RCC 7860 (cell line): ENCODE measurements at regions not wholly inside any gene's neighbourhood (a gene's known extent, or its start where the extent isn't known, plus 50 kb on each side); places are given as distances from the start of the nearest gene placed in this dataset.

ENCODE experiments used
- DNase-seq: peaks from one replicate; pipeline ENCODE4 v3.0.0-alpha.2; 2015; ENCODE audit warnings: low spot score
- FAIRE-seq: peaks from 2 replicates; lab custom pipeline; 2012; peaks lifted over from hg19 to GRCh38; lab: Jason Lieb, UNC

DNA sequence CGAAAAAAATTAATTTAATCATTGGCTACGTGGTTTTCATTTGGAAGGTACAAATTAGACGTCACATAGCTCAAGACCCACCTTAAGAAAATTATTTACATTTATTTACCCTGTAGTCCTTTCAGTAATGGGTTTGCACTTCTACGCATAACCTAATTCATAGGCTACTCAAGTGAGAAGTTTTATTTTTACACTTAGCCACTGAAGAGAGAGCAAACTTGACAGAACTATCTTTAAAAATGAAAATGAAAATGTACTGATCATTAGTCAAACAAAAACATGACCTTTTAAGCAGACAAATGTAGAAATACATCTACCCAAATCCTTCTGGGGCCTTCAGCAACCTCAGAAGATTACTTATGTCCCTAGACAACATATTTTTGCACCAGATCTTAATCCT is 269.4 kb upstream of the TTC14 start:
- DNase-seq (no peak), FAIRE-seq (no peak)

DNA sequence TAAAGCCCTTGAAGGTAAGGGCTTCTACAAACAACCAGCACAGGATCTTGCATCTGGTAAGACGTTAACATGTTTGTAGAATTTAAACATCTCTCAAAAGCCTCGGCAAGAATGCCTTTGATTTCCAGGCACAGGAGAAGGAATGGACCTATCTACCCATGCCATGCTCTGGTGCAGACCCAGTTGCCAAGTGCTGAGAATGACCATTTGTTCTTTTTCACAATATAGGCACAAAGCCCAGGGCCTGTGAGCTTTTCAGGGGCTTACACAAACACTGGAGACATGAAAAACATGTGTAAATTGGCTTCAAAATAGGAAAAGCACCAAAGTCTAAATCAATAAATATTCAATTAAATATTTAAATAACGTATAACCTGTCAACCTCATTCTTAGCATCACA is 266.9 kb upstream of the TTC14 start:
- DNase-seq (no peak), FAIRE-seq (no peak)

GRCh38 chr3:180340395-180340794 is 261.6 kb upstream of the TTC14 start:
- DNase-seq (no peak), FAIRE-seq (no peak)

- FAIRE-seq, result no peak
- DNase-seq, result no peak
Observed at GRCh38 chr3:180341516-180341915, 260.4 kb upstream of the TTC14 start.

- no peak for FAIRE-seq
- DNase-seq, result no peak
Observed at GRCh38 chr3:180351601-180352000, 250.4 kb upstream of the TTC14 start.

DNA sequence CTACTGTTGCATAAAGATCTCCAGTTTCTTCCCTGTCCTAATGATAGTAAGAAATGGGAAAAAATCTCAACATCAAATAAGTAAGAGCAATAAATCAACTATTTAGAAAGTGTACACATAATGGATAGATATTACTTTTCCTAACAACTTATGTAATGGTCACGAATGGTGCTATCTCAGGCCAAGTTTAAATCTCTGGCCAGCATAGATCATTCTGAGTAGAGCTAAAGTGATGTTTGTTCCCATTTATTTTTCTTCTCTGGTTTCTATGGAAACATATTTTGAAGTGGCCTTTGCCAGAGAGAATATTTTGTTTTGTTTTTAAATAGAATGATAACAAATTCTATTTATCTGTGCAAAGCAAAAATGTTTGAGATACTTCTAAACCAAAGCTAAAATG is 249.7 kb upstream of the TTC14 start:
- FAIRE-seq (no peak), DNase-seq (no peak)

GRCh38 chr3:180354214-180354613 is 247.7 kb upstream of the TTC14 start:
- FAIRE-seq (no peak), DNase-seq (no peak)

DNA sequence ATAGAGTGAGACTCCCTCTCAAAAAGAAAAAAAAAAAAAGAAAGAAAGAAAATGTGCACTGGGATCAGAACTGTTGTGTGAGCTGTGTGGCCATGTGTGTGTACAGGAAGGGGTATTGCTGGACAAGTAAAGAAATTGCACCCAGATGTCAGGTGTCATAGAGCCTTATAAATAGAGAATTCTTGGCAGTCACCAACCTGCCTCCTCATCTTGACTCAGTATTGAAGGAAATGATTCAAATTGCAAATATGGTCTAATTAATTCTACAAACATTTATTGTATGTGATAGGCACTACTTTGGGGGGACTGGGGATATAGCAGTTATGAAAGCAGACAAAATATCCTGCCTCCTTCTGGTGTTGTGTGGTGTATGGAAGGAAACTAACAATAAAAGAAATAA is 243.8 kb upstream of the TTC14 start:
- no peak for FAIRE-seq
- DNase-seq, result no peak

DNA sequence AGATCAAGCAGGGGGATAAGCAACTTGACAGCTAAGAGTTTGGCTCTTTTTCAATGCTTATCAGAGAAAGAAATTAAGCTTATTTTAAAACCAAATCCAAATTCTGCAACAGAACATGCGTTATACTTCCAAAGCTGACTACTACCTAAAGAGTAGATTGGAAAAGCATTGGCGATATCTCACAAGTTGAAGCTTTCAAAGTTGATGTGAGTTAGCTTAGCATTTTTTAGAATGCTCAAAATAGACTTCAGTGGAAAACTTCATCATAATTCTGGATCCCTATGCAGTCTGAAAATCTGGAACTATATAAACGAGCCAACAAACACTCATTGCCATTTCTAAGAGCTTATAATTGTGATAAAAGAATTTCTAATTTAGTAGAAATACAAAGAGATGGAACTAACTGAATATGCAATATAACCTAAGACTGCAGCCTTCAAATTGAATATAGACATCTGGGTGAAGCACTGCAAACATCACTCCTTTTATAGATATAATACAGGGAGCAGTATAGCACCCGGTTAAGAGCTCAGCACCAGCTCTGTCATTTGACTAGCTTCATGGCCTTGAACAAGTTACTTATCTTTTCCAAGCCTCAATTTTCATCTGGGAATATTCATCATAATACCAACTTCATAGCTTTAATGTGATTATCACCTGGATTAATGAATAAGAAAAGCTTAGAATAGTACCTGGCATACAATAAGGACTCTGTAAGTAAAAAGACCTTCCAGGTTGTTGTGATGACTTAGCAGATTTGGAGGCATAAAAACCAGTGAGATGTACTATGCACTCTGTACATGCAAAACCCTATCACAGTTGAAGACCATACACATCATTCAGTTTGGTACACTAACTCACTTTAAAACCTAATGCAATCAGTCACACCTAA is 242.7 kb upstream of the TTC14 start:
- no peak for DNase-seq
- no peak for FAIRE-seq

DNA sequence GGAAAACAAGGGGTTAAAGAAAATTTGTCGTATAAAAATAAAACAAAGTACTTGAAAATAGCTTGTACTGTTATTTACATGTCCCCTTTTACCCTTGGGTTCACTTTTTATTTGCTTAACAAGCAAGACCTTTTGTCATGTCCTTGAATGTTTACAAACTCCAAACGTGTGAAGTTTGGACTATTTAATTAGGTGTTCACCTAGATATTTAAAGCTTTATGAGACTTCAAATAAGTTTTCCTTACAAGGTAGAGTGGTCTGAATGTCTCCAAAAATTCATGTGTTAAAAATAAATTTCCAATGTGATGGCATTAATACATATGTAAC is 242.0 kb upstream of the TTC14 start:
- FAIRE-seq, result no peak
- DNase-seq, result no peak

GRCh38 chr3:180362081-180362480 is 239.9 kb upstream of the TTC14 start:
- DNase-seq (no peak), FAIRE-seq (no peak)

GRCh38 chr3:180375831-180376230 is 226.1 kb upstream of the TTC14 start:
- DNase-seq, result no peak
- no peak for FAIRE-seq

DNA sequence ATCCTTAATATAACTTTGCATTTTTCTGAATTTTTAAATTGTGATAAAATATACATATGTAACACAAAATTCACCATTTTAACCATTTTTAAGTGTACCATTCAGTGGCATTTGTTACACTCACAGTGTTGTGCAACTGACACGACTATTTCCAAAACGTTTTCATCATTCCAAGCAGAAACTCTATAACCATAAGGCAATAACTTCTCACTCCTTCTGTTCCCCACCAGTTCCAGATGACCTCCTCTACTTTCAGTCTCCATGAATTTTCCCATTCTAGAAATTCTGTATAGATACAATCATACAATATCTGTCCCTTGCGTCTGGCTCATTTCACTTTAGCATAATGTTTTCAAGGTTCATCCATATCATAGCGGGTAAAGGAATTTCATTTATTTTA is 223.5 kb upstream of the TTC14 start:
- FAIRE-seq (no peak), DNase-seq (no peak)

- DNase-seq, result no peak
- FAIRE-seq, result no peak
Observed at GRCh38 chr3:180382638-180383180, 219.3 kb upstream of the TTC14 start.

- peak; percentile 10 for FAIRE-seq
- DNase-seq, result peak; percentile 21
Observed at GRCh38 chr3:180383332-180384020, 218.5 kb upstream of the TTC14 start.

- no peak for DNase-seq
- no peak for FAIRE-seq
Observed at GRCh38 chr3:180390313-180390712, 211.7 kb upstream of the TTC14 start.

DNA sequence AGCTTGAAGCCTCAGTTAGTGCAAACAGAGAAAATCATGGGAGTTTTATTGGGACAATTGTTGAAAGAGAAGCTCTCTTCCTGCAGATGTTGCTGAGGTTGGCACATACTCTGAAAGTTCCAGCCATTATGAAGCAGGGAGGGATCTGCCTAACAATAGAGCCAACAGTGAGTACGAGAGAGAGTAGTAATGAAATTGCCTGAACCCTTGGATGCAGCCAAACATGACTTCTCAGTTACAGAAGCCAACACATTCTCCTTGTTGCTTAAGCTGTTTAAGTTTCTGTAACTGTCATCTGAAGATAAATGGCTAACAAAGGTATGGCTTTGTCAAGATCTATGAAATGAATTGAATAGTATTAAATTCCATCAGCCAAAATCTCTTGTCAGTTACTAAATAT is 211.0 kb upstream of the TTC14 start:
- no peak for FAIRE-seq
- no peak for DNase-seq

DNA sequence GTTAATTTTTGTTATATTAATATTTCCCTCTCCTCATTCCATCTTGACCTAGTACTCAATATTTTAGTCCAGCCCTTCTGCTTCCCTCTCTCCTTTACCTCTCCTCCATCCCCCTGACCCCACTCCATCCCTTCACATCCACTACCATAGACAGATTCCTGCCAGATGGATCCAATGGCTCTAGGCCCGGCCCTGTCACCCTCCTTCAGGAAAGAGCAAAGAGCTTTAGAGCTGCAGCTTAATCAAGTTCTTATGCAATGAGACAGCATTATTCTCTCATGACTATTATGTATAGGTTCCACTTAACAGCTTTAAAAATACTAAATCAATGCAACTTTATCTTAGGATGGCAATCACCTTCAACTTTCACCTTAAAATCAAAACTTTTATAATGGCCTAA is 200.7 kb upstream of the TTC14 start:
- FAIRE-seq, result no peak

DNA sequence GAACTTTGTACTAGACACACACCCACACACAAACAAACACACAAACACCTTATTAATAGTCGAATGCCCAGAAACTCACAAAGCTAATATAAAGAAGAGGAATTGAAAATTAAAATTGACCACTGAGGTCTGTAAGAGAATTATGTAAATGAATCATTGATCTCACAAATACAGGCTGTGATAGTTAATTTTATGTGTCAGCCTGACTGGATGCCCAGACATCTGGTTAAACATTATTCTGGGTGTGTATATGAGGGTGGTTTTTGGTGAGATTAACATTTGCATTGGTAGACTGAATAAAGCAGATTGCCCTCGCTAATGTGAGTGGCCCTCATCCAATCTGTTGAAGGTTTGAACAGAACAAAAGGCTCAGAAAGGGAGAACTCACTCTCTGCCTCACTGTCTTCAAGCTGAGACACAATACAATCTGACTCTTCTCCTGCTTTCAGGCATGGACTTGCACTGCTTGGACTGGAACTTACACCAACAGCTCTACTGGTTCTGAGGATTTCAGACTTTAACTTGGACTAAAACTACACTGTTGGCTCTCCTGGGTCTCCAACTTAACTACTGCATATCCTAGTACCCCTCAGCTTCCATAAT is 199.4 kb upstream of the TTC14 start:
- FAIRE-seq, result peak; percentile 76
- peak; percentile 30 for DNase-seq

More for the DNA sequence above, 200.7 kb upstream of the TTC14 start:
- DNase-seq, result no peak

GRCh38 chr3:180403156-180403555 is 198.8 kb upstream of the TTC14 start:
- peak; percentile 65 for FAIRE-seq

DNA sequence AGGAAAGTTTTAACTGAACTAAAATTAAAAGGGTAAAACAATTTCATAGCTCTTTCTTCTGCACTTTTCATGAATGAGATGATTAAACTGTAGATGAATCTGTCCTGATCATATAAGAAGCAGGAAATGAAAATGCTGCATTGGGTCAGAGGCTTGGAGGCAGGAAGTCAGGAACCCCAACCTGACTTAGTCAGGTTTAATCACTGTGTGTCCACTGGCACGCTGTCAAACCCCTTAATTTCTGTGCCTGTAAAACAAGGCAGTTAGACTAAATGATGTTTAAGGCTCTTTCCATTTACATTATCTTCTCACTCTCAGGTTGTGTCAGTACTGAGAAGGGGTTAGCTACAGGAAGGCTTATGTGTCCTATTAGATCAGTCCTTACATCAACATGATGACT is 193.3 kb upstream of the TTC14 start:
- FAIRE-seq (peak; percentile 85), DNase-seq (peak; percentile 66)

More at GRCh38 chr3:180403156-180403555, 198.8 kb upstream of the TTC14 start:
- peak; percentile 62 for DNase-seq

- DNase-seq (peak; percentile 27), FAIRE-seq (no peak)
Observed at GRCh38 chr3:180409170-180409569, 192.8 kb upstream of the TTC14 start.
